Inflammatory macrophage treated with lipopolysaccharide for 4 hours (primary cell): ENCODE measurements at regions not wholly inside any gene's neighbourhood (a gene's known extent, or its start where the extent isn't known, plus 50 kb on each side); places are given as distances from the start of the nearest gene placed in this dataset.

ENCODE experiments used
- DNase-seq: peaks from one replicate; pipeline ENCODE4 v3.0.0-alpha.2; 2020

DNA sequence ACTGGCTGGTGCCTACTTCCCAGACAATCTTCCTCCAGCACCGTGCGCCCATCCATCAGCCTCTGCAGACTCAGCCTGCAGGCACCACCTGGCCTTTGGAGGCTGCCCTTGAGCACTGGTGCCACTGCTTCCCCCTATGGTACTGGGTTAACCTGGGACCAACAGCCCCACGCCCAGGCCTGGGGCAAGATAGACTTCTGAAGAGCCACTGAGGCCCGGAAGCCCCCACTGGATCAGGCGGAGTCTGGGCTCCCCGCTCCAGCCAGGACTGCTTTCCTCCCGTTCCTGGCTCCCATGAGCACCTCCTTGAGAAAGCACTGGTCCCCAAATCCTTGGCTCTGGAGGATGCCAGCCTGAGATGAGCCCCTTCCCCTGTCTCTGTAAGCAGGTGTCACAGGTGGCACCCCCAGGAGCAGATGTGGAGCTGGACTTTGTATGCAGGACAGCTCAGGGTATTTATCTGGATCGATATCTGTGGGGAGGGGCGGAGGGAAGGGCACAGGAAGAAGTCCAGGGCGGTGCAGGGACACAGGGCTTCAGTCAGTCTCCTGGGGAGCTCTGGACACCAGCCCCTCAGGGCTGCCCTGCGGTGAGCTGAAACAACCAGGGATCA lies 206.5 kb upstream of the PPP2R2D start:
- no peak for DNase-seq

DNA sequence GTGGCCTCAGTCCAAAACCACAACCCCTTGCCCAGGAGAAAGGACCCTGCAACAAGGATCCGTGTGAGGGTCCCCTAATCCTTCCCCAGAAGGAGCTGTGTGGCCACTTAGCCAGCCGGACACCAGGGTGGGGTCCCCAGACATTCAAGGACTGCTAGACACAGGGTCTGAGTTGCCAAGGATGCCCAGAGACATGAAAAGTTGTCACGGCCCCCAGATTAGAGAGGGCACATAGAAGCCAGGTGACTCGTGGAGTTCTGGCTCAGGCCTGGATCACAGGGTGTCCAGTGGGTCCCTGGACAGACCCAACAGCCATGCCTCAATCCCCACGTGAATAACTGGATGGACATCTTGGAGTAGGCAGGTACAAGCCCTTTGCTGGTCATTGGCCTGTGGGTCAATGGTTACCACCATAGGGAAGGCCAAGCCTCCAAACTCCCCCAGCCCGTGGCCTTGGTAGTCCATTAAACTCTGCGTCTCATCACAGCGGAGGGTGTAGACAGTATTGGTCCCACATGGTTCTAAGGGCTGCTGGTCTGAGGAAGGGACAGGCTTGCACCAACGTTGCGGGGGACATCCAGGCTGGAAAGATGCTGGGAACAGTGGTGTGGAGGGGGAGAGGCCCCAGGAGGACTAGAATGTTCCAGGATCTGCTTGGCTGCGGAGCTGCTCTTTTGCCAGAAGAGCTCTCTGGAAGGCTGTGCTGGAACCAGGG lies 205.9 kb upstream of the PPP2R2D start:
- DNase-seq: no peak

DNA sequence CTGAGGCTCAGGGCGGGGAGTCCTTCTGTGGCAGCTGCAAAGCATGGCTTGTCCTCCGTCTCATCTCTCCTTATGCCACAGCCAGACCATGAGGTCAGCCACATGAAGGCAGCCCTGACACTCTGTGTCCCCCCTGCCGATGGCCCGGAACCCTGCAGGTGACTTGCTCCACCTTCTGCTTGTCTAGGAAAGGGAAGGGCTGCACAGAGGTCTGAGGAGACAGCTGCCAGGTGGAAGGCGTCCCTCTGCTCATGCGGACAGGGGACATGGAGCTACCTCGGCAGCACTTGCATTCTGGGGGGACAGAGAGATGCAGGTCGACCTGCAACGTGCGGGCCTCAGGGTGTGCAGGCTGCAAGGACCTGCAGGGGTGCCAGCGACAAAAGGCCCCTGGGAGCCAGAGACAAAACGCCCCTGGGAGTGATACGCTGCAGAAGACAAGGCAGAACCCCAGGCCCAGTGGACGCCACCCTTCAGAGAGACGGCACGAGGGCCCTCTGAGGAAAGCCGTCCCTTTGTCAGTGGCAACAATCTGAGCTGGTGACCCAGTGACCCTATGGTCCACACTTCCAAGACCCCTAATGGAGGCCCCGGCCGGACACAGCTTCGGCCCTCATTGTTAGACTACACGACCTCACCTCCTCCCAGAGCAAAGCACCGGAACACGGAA lies 205.2 kb upstream of the PPP2R2D start:
- no peak for DNase-seq

- DNase-seq: no peak
These were observed 203.2 kb upstream of the PPP2R2D start for GRCh38 chr10:131697476-131698128.

- DNase-seq: no peak
These were observed 202.6 kb upstream of the PPP2R2D start for GRCh38 chr10:131698232-131698631.

DNA sequence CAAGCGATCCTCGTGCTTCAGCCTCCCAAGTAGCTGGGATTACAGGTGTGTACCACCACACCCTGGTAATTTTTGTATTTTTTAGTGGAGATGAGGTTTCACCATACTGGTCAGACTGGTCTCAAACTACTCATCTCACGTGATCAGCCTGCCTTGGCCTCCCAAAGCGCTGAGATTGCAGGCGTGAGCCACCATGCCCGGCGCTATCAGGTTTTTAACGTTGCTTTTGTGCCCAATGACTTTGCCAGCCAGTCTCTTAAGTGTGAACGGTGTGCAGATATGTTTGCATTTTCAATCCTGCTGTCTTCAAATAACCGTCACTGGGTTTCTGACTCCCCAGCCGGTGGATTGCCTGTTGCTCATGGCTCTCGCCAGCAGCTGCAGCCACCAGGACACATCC lies 201.8 kb upstream of the PPP2R2D start:
- DNase-seq: no peak

GRCh38 chr10:131700032-131700431 lies 200.8 kb upstream of the PPP2R2D start:
- no peak for DNase-seq

- DNase-seq: no peak
These were observed 200.3 kb upstream of the PPP2R2D start for GRCh38 chr10:131700506-131700905.

DNA sequence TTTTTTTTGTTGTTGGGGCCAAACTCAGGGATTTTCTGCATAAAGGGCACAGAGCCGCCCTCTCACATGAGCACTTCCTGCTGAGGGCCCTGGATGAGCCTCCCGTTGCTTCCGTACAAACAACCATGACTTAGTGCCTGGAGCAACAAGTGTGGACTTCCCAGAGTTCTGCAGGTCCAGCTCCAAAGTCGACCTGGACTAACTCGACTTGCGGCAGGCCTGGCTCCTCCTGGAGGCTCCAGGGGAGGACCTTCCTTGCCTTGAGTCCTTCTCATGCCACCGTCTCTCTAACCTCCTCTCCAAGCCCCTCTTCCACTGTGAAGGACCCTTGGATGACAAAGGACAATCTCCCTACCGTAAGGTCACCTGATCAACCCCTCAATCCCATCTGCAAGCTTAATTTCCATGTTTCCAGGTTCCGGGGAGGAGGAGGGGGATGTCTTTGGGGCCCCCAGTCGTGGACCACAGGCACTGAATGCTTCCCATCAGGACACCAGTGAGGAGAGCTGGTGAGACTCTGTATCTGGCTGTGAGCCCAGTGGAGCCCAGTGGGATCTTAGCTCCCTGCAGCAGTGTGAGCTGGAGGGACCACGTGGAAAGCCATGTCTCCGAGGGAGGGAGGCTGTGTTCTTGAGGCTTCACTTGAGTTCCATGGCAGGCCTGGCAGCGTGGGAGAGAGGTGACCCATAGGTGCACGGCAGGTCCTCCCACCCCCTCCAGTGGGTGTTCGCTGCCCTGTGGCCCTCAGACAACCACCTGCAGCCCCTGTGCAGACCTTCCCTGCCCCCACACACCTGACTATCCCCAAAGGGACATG lies 199.5 kb upstream of the PPP2R2D start:
- no peak for DNase-seq

- DNase-seq: no peak
These were observed 198.1 kb upstream of the PPP2R2D start for GRCh38 chr10:131702531-131703356.

DNA sequence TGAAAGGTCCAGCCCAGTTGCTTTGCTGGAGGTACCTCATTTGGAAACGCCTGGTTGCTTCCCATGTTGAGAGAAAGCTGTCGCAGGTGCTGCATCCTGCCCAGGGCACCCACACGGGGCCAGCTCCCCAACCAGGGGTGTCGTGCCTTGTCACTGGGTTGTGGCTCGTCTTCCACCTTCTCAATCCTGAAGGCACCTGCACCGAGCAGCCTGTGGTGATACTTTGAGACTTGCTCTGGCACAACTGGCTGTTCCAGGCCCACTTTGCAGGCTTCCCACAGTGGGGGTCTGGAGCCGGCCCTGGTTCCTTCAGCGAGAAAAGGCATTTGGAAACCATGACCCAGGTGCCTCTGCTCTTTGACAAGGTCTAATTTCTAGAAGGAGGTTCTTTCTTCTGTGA lies 197.3 kb upstream of the PPP2R2D start:
- DNase-seq: no peak

- DNase-seq: no peak
These were observed 196.9 kb upstream of the PPP2R2D start for GRCh38 chr10:131703941-131704340.

DNA sequence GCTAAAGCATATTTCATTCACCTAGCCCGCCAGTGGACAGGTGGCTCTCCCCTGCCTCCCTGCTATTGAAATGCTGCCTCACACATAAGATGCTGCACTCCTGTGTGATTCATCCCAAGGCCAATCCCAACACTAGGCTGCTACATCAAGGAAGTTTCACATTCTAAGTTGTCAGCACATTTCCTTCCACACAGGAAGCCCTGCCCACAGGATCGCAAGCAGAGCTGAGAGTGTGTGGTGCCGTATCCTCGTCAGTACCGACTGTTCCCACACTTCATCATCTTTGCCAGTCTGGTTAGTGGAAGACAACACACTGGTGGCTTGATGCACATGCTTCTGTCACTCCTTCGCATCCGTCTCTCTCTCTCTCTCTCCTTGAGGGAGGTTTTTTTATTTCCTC lies 194.3 kb upstream of the PPP2R2D start:
- DNase-seq: no peak

DNA sequence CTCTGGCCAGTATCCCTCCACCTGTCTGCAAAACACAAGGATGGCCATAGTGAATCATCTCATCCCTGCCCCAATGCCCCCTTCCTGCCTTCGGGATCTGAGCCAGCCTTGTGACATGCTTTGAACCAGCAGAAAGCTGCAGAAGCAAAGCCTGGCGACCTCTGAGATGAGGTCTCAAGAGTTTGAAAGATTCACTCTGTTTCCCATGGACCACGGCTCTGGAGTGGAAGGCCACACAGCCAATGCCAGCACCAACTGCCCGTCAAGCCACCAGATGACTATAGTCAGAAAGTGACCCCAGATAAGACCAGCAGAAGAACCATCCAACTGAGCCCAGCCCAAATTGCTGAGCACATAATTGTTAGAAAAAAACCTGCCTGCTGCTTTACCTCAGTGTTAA lies 193.9 kb upstream of the PPP2R2D start:
- DNase-seq: no peak

- DNase-seq: no peak
These were observed 192.5 kb upstream of the PPP2R2D start for GRCh38 chr10:131708225-131708880.

- no peak for DNase-seq
These were observed 190.5 kb upstream of the PPP2R2D start for GRCh38 chr10:131710142-131710861.

- no peak for DNase-seq
These were observed 178.7 kb upstream of the PPP2R2D start for GRCh38 chr10:131722121-131722520.

DNA sequence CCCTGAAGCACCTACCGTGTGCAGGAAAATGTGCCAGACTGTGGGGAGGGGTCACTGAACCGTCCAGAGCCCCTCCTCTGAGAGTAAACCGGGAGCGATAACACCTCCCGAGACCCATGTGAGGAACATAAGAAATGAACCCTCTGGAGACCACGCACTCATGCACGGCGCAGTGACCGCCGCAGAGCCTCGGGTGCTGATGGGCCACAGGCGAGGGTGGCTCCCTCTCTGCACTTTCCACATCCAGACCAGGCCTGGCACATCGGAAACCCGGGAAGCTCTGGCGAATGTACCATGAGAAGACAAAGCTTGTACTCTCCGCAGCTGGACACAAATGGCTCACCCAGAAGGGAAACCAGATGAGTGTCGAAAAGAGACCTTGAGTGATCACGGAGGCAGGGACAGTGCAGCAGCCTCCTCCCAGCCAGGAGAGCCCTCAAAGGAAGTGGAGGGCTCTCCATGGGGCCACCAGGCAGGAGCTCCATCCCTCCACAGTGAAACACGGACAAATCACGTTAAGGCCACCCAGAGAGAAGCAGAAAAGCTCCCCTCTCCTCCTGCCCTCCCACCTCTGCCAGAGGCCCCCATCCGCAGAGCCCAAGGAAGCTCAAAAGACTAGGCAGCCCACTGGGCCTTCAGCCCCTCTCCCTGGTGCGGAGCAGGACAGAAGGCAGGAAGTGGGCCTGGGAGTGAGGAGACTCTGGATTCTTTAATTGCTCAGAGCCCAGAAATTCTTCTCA lies 178.1 kb upstream of the PPP2R2D start:
- DNase-seq: no peak

DNA sequence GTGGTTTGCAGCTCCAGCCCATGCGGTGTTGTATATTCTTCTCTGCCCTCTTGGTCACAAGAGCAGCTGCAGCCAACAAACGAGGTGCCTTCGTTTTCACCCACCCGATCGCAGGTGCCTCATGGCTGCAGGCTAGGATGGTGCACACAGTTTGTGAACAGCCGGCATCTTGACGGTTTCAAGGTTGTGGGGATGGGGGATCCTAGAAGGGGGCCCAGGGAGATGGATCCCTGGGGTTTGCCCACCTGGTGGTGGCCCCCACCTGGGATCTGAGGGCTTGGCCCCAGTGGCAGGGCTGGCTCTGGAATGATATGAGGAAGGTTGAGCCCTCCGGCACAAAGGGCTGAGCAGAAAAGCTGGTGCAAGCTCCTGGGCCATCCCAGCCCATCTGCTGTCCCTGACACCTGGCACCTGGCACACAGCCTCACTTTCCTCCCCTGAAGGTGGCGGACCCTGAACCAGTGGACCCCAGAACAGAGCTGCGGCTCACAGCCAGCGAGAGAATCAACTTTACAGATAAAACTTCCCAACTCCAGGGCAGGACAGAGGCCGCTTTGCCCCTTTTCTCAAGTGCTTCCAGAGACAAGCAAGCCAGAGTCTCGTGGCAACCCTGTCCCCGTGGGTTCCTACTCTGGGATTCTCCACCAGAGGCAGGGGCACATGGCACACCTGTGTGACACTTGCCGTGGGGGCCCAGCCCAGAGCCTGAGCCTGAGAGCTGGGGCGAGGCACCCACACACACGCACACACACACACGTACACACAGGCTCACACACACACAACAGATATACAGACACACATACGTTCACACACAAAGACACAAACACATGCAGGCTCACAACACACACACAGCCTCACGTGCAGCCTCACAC lies 177.3 kb upstream of the PPP2R2D start:
- DNase-seq: no peak
